ENCODE measurements at regions not wholly inside any gene's neighbourhood (a gene's known extent, or its start where the extent isn't known, plus 50 kb on each side); places are given as distances from the start of the nearest gene placed in this dataset.

- TF ChIP-seq POLR2A (IDR thresholded peaks at IDR 0.05; ENCODE audit: low read length) (no peak), GATA1 (IDR thresholded peaks at IDR 0.05; ENCODE audit: low read depth, low read length) (no peak)
Observed at GRCh38 chr2:144280009-144280408, 239.9 kb downstream of the ZEB2 start.

Data from erythroblast (primary cell).